Testis (tissue), 2 donors: ENCODE measurements at regions not wholly inside any gene's neighbourhood (a gene's known extent, or its start where the extent isn't known, plus 50 kb on each side); places are given as distances from the start of the nearest gene placed in this dataset.

Experiments
- DNase-seq: peaks from one replicate; pipeline ENCODE4 v3.0.0-alpha.2; 2019
- H3K27ac ChIP-seq, 2 donors: fragments of 200-600 bp; sonication (generic); one replicate each; pipeline ENCODE4 v1.5.1; 2019
- H3K27me3 ChIP-seq: fragments of 200-600 bp; sonication (generic); one replicate; pipeline ENCODE4 v1.5.1; 2019
- H3K36me3 ChIP-seq: fragments of 200-600 bp; sonication (generic); one replicate; pipeline ENCODE4 v1.5.1; 2017; ENCODE audit warnings: low read depth; ENCODE audit errors: missing control alignments
- H3K4me1 ChIP-seq: fragments of 200-600 bp; sonication (generic); one replicate; pipeline ENCODE4 v1.5.1; 2019
- H3K4me3 ChIP-seq, 2 donors: fragments of 200-600 bp; sonication (generic); one replicate each; pipeline ENCODE4 v1.5.1; 2017 to 2019
- H3K9me3 ChIP-seq: fragments of 200-600 bp; sonication (generic); one replicate; pipeline ENCODE4 v1.5.1; 2017
- POLR2A ChIP-seq: fragments of 450-650 bp; IDR thresholded peaks from one replicate; pipeline ENCODE4 v1.6.1; 2017; ENCODE audit warnings: antibody characterized with exemption, mild to moderate bottlenecking, moderate library complexity
- WGBS, 2 donors: methylation state at CpG; one replicate each; pipeline ENCODE4 v1.1.5; 2018; 5-methylcytosine and 5-hydroxymethylcytosine counted together
- intact Hi-C: fragments of 100-400 bp; cut with DNase I; formaldehyde crosslinking; loops from one replicate; pipeline ENCODE4 v1.15.1; 2023; ENCODE audit warnings: low total_unique reads
- TF ChIP-seq, protein P1 (sequence below), 3 experiments: fragments of 450-650 bp in 2 of 3; fragments of 200-600 bp in 1 of 3; sonication (generic) in 1 of 3; IDR thresholded peaks; one replicate each; pipeline ENCODE4 v1.5.1; 2016 to 2019; ENCODE audit warnings: antibody characterized with exemption in 3 of 3, mild to moderate bottlenecking in 2 of 3, moderate library complexity in 1 of 3

- no peaks in the 10 kb centered on the region for H3K36me3 ChIP-seq
- H3K4me3 ChIP-seq = no peak overlapping the region
- TF ChIP-seq, protein P1, sequence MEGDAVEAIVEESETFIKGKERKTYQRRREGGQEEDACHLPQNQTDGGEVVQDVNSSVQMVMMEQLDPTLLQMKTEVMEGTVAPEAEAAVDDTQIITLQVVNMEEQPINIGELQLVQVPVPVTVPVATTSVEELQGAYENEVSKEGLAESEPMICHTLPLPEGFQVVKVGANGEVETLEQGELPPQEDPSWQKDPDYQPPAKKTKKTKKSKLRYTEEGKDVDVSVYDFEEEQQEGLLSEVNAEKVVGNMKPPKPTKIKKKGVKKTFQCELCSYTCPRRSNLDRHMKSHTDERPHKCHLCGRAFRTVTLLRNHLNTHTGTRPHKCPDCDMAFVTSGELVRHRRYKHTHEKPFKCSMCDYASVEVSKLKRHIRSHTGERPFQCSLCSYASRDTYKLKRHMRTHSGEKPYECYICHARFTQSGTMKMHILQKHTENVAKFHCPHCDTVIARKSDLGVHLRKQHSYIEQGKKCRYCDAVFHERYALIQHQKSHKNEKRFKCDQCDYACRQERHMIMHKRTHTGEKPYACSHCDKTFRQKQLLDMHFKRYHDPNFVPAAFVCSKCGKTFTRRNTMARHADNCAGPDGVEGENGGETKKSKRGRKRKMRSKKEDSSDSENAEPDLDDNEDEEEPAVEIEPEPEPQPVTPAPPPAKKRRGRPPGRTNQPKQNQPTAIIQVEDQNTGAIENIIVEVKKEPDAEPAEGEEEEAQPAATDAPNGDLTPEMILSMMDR (IDR thresholded peaks at IDR 0.05) = no peak
- no peak for TF ChIP-seq POLR2A
- DNase-seq = no peak
- WGBS, 2 donors = 68 to 78% methylated on average over 1 of the region's 1 CpG
- H3K9me3 ChIP-seq = no peaks in the 10 kb centered on the region
- intact Hi-C loops = no loop called here
- H3K27me3 ChIP-seq = no peaks in the 10 kb centered on the region
- no peak overlapping the region for H3K27ac ChIP-seq
- H3K4me1 ChIP-seq = no peaks in the 10 kb centered on the region
Measured at GRCh38 chr12:93102312-93102711, 173.2 kb upstream of the EEA1 start.

- TF ChIP-seq, protein P1 (IDR thresholded peaks at IDR 0.05) = no peak
- H3K27ac ChIP-seq = no peak overlapping the region
- no peaks in the 10 kb centered on the region for H3K9me3 ChIP-seq
- no peaks in the 10 kb centered on the region for H3K36me3 ChIP-seq
- no peak for DNase-seq
- 81 to 90% methylated on average over 2 of the region's 2 CpGs for WGBS, 2 donors
- intact Hi-C loops = no loop called here
- H3K4me3 ChIP-seq = no peak overlapping the region
- no peaks in the 10 kb centered on the region for H3K4me1 ChIP-seq
- no peaks in the 10 kb centered on the region for H3K27me3 ChIP-seq
Measured at GRCh38 chr12:93102744-93103143, 173.6 kb upstream of the EEA1 start.

DNA sequence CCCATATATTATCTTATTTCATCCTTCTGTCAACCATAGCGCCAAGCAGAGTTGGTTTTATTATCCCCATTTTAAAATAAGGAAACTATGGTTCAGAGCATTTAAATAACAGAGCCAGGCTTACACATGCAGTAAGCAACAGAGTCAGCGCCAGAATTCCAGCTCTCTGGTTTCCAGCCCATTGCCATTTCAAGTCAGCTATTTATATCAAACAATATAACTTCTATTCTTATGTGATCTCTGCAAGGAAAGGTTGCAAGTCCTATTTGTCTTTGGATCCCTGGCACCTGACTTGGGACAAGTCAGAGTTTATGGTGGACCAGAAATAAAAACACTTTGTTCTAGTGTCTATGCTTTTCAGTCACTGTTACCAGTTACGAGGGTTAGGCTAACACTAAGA is 174.1 kb upstream of the EEA1 start:
- 87 to 96% methylated on average over 3 of the region's 3 CpGs for WGBS, 2 donors
- Histone ChIP-seq H3K9me3 (no peaks in the 10 kb centered on the region), H3K4me3 (no peak overlapping the region), H3K36me3 (no peaks in the 10 kb centered on the region), H3K27ac (no peak overlapping the region), H3K27me3 (no peaks in the 10 kb centered on the region), H3K4me1 (no peaks in the 10 kb centered on the region)
- no peak for DNase-seq
- no peak for TF ChIP-seq POLR2A
- TF ChIP-seq, protein P1 (IDR thresholded peaks at IDR 0.05) = no peak
- intact Hi-C loops = no loop called here

DNA sequence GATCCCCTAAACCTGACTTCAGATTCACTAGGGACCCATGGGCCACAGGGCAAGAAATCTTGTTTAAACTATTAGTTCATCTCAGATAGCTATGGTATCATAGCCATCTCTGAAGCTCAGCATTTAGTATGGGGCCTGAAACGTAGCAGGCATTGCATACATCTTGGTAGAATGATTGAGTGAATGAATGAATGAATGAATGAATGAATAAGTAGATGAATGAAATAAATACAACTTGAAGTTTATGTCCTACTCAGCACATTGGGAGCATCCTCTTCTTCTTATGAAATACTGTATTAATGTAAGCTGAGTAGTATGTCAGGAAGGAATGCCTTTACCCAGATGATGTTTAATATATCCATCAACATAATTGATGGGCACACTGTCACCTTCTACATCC is 175.4 kb upstream of the EEA1 start:
- peaks cover 1% of the 10 kb centered on the region for H3K4me1 ChIP-seq
- H3K27me3 ChIP-seq = no peaks in the 10 kb centered on the region
- WGBS, 2 donors = 88 to 100% methylated on average over 1 of the region's 1 CpG
- no peak for DNase-seq
- H3K9me3 ChIP-seq = no peaks in the 10 kb centered on the region
- TF ChIP-seq POLR2A = no peak
- H3K4me3 ChIP-seq = no peak overlapping the region
- no peak overlapping the region for H3K27ac ChIP-seq
- intact Hi-C loops = no loop called here
- no peaks in the 10 kb centered on the region for H3K36me3 ChIP-seq

DNA sequence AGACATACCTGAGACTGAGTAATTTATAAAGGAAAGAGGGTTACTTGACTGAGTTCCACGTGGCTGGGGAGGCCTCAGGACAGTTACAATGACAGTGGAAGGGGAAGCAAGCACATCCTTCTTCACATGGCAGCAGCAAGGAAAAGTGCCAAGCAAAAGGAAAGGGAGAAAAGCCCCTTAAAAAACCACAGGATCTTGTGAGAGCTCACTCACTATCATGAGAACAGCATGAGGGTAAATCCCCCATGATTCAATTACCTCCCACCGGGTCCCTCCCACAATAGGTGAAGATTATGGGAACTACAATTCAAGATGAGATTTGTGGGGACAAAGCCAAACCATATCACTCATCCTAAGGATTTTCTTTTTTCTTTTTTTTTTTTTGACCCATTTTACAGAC is 177.8 kb upstream of the EEA1 start:
- intact Hi-C loops = no loop called here
- DNase-seq = no peak
- Histone ChIP-seq H3K4me1 (peaks cover 7% of the 10 kb centered on the region), H3K27me3 (no peaks in the 10 kb centered on the region), H3K27ac (no peak overlapping the region), H3K4me3 (no peak overlapping the region), H3K9me3 (no peaks in the 10 kb centered on the region), H3K36me3 (no peaks in the 10 kb centered on the region)
- 62 to 69% methylated on average over 2 of the region's 2 CpGs for WGBS, 2 donors
- TF ChIP-seq, protein P1 (IDR thresholded peaks at IDR 0.05) = no peak
- no peak for TF ChIP-seq POLR2A
